ENCODE measurements at regions not wholly inside any gene's neighbourhood (a gene's known extent, or its start where the extent isn't known, plus 50 kb on each side); places are given as distances from the start of the nearest gene placed in this dataset.

DNA sequence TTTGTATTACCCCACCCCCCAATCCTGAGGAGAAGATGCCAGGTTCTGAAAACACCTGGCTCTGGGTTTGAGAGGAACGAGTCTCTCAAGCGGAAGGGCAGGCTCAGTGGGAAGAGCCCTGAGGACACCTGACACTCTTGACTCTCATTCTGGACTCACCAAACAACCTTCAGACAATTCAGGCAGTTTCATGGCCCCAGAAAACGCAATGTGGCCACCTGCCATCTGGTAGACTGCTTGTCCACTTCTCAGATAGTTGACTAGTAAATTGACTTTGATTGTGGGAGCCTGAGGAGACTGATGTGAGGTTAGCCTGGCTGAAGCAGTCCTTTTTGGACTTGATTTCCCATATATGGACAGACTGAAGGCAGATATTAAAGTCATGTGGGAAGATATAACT, 117.5 kb upstream of the FSTL4 start:
- no peak overlapping the region for H3K4me3 ChIP-seq (ENCODE audit: low read depth, low read length)
- no peak for DNase-seq (ENCODE audit: low read depth)
- TF ChIP-seq, protein P1, sequence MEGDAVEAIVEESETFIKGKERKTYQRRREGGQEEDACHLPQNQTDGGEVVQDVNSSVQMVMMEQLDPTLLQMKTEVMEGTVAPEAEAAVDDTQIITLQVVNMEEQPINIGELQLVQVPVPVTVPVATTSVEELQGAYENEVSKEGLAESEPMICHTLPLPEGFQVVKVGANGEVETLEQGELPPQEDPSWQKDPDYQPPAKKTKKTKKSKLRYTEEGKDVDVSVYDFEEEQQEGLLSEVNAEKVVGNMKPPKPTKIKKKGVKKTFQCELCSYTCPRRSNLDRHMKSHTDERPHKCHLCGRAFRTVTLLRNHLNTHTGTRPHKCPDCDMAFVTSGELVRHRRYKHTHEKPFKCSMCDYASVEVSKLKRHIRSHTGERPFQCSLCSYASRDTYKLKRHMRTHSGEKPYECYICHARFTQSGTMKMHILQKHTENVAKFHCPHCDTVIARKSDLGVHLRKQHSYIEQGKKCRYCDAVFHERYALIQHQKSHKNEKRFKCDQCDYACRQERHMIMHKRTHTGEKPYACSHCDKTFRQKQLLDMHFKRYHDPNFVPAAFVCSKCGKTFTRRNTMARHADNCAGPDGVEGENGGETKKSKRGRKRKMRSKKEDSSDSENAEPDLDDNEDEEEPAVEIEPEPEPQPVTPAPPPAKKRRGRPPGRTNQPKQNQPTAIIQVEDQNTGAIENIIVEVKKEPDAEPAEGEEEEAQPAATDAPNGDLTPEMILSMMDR (IDR thresholded peaks at IDR 0.05; ENCODE audit: insufficient read depth, low read depth, low read length) = no peak

DNA sequence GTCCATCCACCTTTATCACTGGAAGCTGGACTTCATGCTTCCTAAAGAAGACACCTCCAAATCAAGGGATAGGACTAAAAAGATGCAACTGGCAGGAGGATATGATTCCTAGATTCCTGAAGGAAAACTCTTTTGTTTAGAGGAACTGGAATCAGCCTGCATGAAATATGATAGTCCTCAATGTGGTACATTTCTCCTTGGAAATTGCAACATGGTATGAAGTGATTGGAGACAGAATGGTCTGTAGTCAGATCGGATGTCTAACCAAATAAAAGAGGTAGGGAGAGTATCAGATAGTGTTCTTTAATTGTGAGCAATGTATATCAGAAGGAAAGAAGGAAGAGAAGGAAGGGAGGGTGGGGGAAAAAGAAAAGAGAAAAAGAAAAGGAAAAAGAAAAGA, 116.1 kb upstream of the FSTL4 start:
- TF ChIP-seq, protein P1 (IDR thresholded peaks at IDR 0.05; ENCODE audit: insufficient read depth, low read depth, low read length) = no peak
- H3K4me3 ChIP-seq (ENCODE audit: low read depth, low read length) = no peak overlapping the region
- no peak for DNase-seq (ENCODE audit: low read depth)

DNA sequence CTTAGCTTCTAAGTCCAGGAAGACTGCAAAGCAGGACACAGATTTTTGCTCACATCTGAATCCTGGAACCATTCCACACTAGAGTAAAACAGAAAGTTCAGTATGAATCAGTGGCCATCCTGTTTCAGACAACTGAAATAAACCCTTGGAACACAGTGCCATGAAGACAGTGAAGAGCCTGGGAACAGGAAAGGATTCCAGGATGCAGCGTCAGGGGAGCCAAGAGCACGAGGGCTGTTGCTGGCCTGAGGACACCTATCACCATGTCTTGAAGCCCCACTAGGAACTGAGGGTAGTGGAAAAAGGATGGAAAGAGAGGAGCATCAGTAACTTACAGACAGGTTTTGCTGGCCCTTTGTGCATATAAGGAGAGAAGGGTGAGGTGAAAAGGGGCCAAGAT, 115.3 kb upstream of the FSTL4 start:
- H3K4me3 ChIP-seq (ENCODE audit: low read depth, low read length) = no peak overlapping the region
- DNase-seq (ENCODE audit: low read depth) = no peak
- TF ChIP-seq, protein P1 (IDR thresholded peaks at IDR 0.05; ENCODE audit: insufficient read depth, low read depth, low read length) = no peak

DNA sequence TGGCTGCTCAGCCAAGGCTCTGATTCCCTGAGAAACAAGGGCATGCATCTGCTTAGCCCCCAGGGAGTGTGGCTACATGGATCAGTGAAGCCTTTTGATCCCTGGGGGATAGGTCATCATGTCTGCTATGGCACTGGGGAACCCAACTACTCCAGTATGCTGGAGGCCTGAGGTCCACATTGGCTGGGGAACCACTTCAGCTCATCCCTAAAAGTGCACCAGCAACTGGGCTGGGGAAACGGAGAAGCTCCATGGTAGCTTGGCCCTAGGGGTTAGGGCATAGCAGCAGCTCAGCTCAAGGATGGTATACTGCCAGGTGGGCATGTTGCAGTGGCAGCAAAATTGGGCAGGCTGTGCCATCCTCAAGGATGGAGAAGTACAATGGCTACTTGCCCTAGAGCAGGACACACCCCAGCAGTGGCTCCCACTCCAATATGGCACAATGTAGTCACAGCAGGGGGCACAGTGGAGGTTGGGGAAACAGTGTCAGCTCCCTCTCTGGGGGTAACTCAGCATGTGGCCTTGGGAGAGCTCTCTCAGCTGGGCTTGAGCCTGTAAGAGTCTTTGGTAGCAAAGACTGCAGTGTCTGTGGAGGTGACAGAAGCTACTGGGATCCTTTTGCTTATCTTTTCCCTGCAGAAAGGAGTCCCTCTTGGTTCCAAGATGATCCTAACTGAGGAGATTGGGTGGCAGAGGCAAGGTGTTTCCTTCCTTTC, 111.5 kb upstream of the FSTL4 start:
- TF ChIP-seq, protein P1 (IDR thresholded peaks at IDR 0.05; ENCODE audit: insufficient read depth, low read depth, low read length) = no peak
- no peak for DNase-seq (ENCODE audit: low read depth)
- H3K4me3 ChIP-seq (ENCODE audit: low read depth, low read length) = no peak overlapping the region

DNA sequence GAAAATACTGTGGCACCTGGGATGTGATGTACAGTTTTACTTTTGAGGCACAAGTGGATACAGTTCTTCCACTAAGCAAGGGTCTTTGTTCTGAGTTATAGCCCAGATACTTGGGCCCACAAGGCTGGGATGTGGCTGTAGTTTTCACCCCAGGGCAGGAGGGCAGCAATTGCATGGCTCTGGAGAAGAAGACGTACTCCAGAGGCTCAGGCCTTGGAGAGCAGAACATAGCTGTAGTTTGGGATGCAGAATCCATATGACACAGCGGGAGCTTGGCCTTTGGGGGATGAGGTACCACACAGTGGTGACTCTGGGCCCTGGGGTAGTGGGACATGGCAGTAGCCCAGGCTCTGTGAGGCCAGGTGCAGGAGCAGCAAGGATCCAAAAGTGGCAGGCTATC, 110.8 kb upstream of the FSTL4 start:
- H3K4me3 ChIP-seq (ENCODE audit: low read depth, low read length) = no peak overlapping the region
- TF ChIP-seq, protein P1 (IDR thresholded peaks at IDR 0.05; ENCODE audit: insufficient read depth, low read depth, low read length) = no peak

DNA sequence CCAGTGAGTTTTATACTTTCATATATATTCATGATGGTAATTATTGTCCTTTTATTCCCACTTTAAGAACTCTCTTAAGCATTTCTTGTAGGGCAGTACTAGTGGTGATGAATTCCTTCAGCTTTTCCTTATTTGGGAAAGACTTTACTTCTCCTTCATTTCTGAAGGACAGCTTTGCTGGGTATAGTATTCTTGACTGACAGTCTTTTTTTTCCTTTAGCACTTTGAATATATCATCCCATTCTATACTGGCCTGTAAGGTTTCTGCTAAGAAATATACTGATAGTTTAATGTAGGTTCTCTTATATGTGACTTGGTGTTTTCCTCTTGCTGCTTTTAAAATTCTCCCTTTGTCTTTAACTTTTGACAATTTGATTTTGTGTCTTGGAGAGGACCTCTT, 109.0 kb upstream of the FSTL4 start:
- TF ChIP-seq, protein P1 (IDR thresholded peaks at IDR 0.05; ENCODE audit: insufficient read depth, low read depth, low read length) = no peak
- no peak for DNase-seq (ENCODE audit: low read depth)

More for the DNA sequence above, 110.8 kb upstream of the FSTL4 start:
- DNase-seq (ENCODE audit: low read depth) = no peak

DNA sequence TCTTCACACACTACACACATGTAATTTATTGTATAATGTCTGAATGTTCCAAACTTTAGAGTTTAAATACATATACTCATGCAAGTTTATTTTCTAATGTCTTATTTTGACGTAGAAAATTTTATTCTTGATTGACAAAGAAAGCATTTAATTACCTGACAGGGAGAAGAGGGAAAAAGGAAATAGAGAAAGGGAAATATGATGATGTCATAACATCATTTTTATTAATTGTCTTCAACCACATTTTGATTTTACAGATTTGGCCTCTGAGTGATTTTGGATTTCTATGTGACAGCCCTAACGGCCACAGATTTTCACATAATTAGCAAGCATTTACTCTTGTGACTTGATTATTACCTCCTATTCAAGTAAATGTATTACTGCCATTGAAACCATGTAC, 106.1 kb upstream of the FSTL4 start:
- H3K4me3 ChIP-seq (ENCODE audit: low read depth, low read length) = no peak overlapping the region
- DNase-seq (ENCODE audit: low read depth) = no peak
- TF ChIP-seq, protein P1 (IDR thresholded peaks at IDR 0.05; ENCODE audit: insufficient read depth, low read depth, low read length) = no peak

More for the DNA sequence above, 109.0 kb upstream of the FSTL4 start:
- no peak overlapping the region for H3K4me3 ChIP-seq (ENCODE audit: low read depth, low read length)

Data from fibroblast of villous mesenchyme (primary cell).